Kidney epithelial cell (primary cell): ENCODE measurements at regions not wholly inside any gene's neighbourhood (a gene's known extent, or its start where the extent isn't known, plus 50 kb on each side); places are given as distances from the start of the nearest gene placed in this dataset.

Source experiments
- DNase-seq: peaks from one replicate; pipeline ENCODE4 v3.0.0-alpha.2; 2010; ENCODE audit warnings: low read depth
- H3K27me3 ChIP-seq: 2 replicates; pipeline ENCODE4 v1.6.0; 2011; ENCODE audit warnings: low read length; ENCODE audit not compliant: control insufficient read depth, insufficient read depth
- H3K36me3 ChIP-seq: 2 replicates; pipeline ENCODE4 v1.5.1; 2011; ENCODE audit warnings: low read length; ENCODE audit not compliant: control insufficient read depth, insufficient read depth
- H3K4me3 ChIP-seq: 2 replicates; pipeline ENCODE4 v1.5.1; 2011; ENCODE audit warnings: low read depth, mild to moderate bottlenecking, control low read depth, low read length
- TF ChIP-seq, protein P1 (sequence below): IDR thresholded peaks from 2 replicates; pipeline ENCODE4 v1.5.1; 2011; ENCODE audit warnings: mild to moderate bottlenecking, moderate library complexity, low read length, control low read depth, inconsistent platforms; ENCODE audit not compliant: insufficient read depth, poor library complexity, severe bottlenecking

DNA sequence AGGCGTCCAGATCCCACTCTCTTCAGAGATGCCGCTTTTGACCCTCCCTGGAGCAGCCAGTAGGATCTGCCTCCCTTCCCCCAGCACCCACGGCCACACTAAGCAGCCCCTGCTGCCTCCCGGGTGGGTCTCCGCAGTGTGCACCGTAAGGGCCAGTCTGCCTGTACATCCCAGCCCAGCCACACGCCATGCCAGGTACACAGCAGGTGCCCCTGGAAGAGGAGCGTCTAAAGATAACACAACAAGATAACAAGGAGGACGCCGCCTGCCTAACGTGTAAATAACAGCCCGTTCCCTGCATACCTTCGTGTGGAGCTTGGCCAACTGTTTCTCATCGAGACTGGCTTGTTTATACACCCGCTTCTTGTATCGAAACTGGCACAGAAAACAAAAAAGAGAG is 139.4 kb downstream of the SHANK2 start:
- DNase-seq: no peak
- Histone ChIP-seq H3K36me3 (peaks cover 1% of the 10 kb centered on the region), H3K4me3 (no peak overlapping the region), H3K27me3 (no peaks in the 10 kb centered on the region)
- TF ChIP-seq, protein P1, sequence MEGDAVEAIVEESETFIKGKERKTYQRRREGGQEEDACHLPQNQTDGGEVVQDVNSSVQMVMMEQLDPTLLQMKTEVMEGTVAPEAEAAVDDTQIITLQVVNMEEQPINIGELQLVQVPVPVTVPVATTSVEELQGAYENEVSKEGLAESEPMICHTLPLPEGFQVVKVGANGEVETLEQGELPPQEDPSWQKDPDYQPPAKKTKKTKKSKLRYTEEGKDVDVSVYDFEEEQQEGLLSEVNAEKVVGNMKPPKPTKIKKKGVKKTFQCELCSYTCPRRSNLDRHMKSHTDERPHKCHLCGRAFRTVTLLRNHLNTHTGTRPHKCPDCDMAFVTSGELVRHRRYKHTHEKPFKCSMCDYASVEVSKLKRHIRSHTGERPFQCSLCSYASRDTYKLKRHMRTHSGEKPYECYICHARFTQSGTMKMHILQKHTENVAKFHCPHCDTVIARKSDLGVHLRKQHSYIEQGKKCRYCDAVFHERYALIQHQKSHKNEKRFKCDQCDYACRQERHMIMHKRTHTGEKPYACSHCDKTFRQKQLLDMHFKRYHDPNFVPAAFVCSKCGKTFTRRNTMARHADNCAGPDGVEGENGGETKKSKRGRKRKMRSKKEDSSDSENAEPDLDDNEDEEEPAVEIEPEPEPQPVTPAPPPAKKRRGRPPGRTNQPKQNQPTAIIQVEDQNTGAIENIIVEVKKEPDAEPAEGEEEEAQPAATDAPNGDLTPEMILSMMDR: no peak

DNA sequence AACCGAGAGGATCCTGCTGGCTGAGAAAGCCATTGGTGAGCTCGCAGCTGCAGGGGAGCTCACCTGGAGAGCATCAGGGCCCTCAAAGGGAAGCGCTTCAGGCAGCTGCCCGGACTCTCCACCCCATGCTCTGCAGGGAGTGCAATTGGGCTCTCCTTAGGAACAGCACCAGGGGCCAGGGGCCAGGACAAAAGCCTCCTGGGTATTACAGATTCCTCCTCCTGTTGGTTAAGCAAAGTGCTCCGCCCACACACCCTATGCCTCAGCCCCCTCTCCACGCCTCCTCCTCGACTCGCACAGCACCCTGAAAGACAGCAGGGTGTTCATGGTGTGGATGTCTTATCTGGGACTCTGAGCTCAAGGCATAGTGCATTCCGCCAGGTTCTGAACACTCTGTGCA is 139.9 kb downstream of the SHANK2 start:
- no peak for DNase-seq
- Histone ChIP-seq H3K4me3 (no peak overlapping the region), H3K27me3 (no peaks in the 10 kb centered on the region), H3K36me3 (peaks cover 1% of the 10 kb centered on the region)
- TF ChIP-seq, protein P1: no peak

DNA sequence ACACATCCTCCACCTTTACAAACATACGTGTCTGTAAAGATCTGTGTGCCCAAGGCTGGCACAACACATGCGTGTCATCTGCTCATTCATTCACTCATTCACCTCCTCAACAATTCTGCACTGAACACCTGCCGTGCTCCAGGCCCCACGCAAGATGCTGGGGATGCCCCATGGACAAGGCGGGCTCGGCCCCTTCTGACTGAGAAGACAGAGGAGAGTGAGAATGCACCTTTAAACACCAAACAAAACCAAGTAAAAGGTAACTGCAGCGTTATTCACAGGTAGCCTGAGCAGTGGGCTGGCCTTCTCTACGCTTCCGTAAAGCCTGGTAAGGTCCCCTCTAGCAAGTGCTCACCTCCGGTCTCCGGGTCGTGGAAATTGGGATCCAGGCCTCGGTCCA is 142.8 kb downstream of the SHANK2 start:
- TF ChIP-seq, protein P1: no peak
- Histone ChIP-seq H3K4me3 (no peak overlapping the region), H3K36me3 (peaks cover 1% of the 10 kb centered on the region), H3K27me3 (no peaks in the 10 kb centered on the region)
- DNase-seq: no peak

DNA sequence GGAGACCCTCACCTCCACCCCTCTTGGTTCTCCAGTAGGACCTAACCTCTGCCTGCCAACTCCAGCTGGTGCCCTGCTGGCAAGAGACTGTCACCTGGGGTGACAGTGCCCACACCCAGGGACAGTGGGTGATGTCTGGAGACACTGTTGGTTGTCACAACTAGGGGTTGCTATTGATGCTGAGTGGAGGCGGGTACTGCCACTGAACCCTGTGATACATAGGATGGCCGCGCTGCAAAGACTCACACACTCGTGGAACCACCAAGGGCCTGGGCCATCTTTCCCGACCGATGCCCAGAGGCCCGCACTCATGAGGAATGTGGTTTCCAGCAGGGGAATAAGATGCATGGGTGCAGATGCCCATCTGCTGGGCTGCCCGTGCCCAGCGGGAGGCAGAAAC is 143.2 kb downstream of the SHANK2 start:
- TF ChIP-seq, protein P1: no peak
- Histone ChIP-seq H3K4me3 (no peak overlapping the region), H3K27me3 (no peaks in the 10 kb centered on the region), H3K36me3 (peaks cover 1% of the 10 kb centered on the region)
- DNase-seq: no peak

DNA sequence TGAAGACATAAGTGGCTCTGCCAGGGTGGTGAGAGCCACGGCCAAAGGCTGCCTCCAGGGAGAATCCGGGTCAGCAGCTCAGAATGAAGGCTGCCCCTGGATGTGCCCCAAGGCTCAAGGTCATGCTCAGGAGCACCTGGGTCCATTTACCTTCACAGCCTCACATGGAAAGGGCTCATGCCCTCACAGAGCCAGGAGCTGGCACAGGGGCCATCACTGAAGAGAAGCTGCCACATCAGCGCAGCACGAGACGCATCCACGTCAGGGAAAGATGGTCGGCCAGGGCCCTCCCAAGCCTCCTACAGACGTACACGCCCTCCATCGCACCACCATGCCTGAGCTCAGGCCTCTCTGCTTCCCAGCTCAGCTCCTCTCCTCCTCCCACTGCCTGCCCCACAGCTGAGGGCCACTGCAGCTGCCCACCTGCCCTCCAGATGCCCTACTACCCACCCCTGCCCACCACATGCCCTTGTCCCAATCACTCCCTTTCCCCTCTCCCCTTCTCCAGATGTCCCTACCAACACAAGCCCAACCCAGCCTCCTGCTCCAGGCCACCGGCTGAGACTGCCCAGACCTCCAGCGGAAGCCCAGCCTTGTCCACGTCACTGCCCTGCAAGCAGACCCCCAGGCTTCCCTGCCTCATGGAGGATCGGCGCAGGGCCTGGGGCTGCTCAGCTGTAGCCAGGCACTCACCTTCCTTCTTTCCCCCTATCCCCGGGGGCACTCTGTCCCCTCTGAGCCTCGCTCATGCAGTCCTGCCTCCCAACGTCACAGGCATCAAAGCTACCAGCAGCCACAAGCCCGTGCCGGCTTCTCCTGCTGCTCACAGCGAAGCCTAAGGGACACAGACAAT is 144.1 kb downstream of the SHANK2 start:
- TF ChIP-seq, protein P1: no peak
- Histone ChIP-seq H3K27me3 (no peaks in the 10 kb centered on the region), H3K4me3 (no peak overlapping the region), H3K36me3 (peaks cover 1% of the 10 kb centered on the region)
- DNase-seq: no peak

DNA sequence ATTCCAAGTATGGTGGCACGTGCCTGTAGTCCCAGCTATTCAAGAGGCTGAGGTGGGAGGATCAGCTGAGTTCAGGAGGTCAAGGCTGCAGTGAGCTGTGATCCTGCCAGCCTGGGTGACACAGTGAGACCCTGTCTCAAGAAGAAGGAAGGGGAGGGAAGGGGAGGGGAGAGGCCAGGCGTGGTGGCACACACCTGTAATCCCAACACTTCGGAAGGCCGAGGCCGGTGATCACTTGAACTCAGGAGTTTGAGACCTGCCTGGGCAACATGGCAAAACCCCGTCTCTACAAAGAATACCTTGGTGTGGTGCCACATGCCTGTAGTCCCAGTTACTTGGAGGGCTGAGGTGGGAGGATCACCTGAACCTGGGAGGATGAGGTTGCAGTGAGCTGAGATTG is 145.7 kb downstream of the SHANK2 start:
- TF ChIP-seq, protein P1: no peak
- peaks cover 1% of the 10 kb centered on the region for H3K36me3 ChIP-seq
- DNase-seq: no peak
- H3K27me3 ChIP-seq: no peaks in the 10 kb centered on the region
- H3K4me3 ChIP-seq: no peak overlapping the region
